GM23338 (cell line): ENCODE measurements at regions not wholly inside any gene's neighbourhood (a gene's known extent, or its start where the extent isn't known, plus 50 kb on each side); places are given as distances from the start of the nearest gene placed in this dataset.

Source experiments
- ATAC-seq: fragments of 200-7000 bp; cut with Tn5 transposase; 3 replicates; pipeline ENCODE4 v1.9.1; 2020
- DNase-seq: peaks from one replicate; pipeline ENCODE4 v3.0.0-alpha.2; 2015; ENCODE audit warnings: low spot score
- H2AFZ ChIP-seq: fragments of 200-600 bp; sonication (generic); 2 replicates; pipeline ENCODE4 v1.8.0; 2016; ENCODE audit warnings: antibody characterized with exemption, mild to moderate bottlenecking, moderate library complexity
- H3F3A ChIP-seq: fragments of 200-600 bp; sonication (generic); replicated peaks from 2 replicates; pipeline ENCODE4 v1.8.0; 2017; ENCODE audit warnings: antibody characterized with exemption, mixed run types, low read depth
- H3K27ac ChIP-seq: fragments of 200-600 bp; sonication (generic); 2 replicates; pipeline ENCODE4 v1.6.1; 2016; ENCODE audit warnings: low read depth
- H3K27me3 ChIP-seq: fragments of 200-600 bp; sonication (generic); 2 replicates; pipeline ENCODE4 v1.8.0; 2016; ENCODE audit warnings: mild to moderate bottlenecking, mixed run types, moderate library complexity; ENCODE audit not compliant: insufficient read depth
- H3K36me3 ChIP-seq: fragments of 200-600 bp; sonication (generic); 2 replicates; pipeline ENCODE4 v1.8.0; 2016; ENCODE audit warnings: mild to moderate bottlenecking; ENCODE audit not compliant: insufficient read depth
- H3K4me1 ChIP-seq: fragments of 200-600 bp; sonication (generic); 2 replicates; pipeline ENCODE4 v1.8.0; 2016; ENCODE audit warnings: mild to moderate bottlenecking, moderate library complexity; ENCODE audit not compliant: insufficient read depth
- H3K4me2 ChIP-seq: fragments of 200-600 bp; sonication (generic); 2 replicates; pipeline ENCODE4 v1.7.1; 2017; ENCODE audit warnings: mixed run types
- H3K4me3 ChIP-seq: fragments of 200-600 bp; sonication (generic); 2 replicates; pipeline ENCODE4 v1.6.1; 2016; ENCODE audit warnings: mixed run types
- H3K79me2 ChIP-seq: fragments of 200-600 bp; sonication (generic); replicated peaks from 2 replicates; pipeline ENCODE4 v1.8.0; 2017; ENCODE audit warnings: mild to moderate bottlenecking; ENCODE audit not compliant: insufficient read depth
- H3K9me2 ChIP-seq: fragments of 200-600 bp; sonication (generic); 2 replicates; pipeline ENCODE4 v1.8.0; 2017; ENCODE audit not compliant: insufficient read depth
- H4K20me1 ChIP-seq: fragments of 200-600 bp; sonication (generic); replicated peaks from 2 replicates; pipeline ENCODE4 v1.8.0; 2017; ENCODE audit warnings: mild to moderate bottlenecking; ENCODE audit not compliant: insufficient read depth
- H3K27ac Mint-ChIP-seq: 2 replicates; pipeline ENCODE4 v1.8.0; 2020; ENCODE audit warnings: inconsistent platforms, mild to moderate bottlenecking, moderate library complexity, mixed read lengths
- H3K27me3 Mint-ChIP-seq: 3 replicates; pipeline ENCODE4 v1.8.0; 2022; ENCODE audit warnings: low read depth, mild to moderate bottlenecking, moderate library complexity, mixed read lengths, inconsistent platforms; ENCODE audit not compliant: insufficient read depth, poor library complexity
- H3K36me3 Mint-ChIP-seq: 3 replicates; pipeline ENCODE4 v1.8.0; 2021; ENCODE audit warnings: low read depth, mild to moderate bottlenecking, inconsistent platforms, moderate library complexity, mixed read lengths
- H3K4me1 Mint-ChIP-seq: 3 replicates; pipeline ENCODE4 v1.8.0; 2020; ENCODE audit warnings: mild to moderate bottlenecking, inconsistent platforms, mixed read lengths
- H3K4me3 Mint-ChIP-seq: 3 replicates; pipeline ENCODE4 v1.8.0; 2021; ENCODE audit warnings: moderate library complexity, mild to moderate bottlenecking, inconsistent platforms, mixed read lengths
- H3K9me3 Mint-ChIP-seq: 3 replicates; pipeline ENCODE4 v1.8.0; 2020; ENCODE audit warnings: moderate library complexity, mild to moderate bottlenecking, inconsistent platforms, mixed read lengths
- CREB1 ChIP-seq: fragments of 250-450 bp; sonication (Bioruptor Pico); IDR thresholded peaks from 2 replicates; pipeline ENCODE4 v1.5.0; 2020; ENCODE audit warnings: low read depth, mild to moderate bottlenecking, moderate library complexity
- EZH2 ChIP-seq: fragments of 200-600 bp; sonication (generic); IDR thresholded peaks from one replicate; pipeline ENCODE4 v1.8.0; 2017; ENCODE audit warnings: antibody characterized with exemption, mild to moderate bottlenecking, low read depth; ENCODE audit not compliant: unreplicated experiment
- EZH2phosphoT487 ChIP-seq: fragments of 200-600 bp; sonication (generic); IDR thresholded peaks from one replicate; pipeline ENCODE4 v1.8.1; 2018; ENCODE audit warnings: antibody characterized with exemption; ENCODE audit not compliant: unreplicated experiment
- JUNB ChIP-seq: IDR thresholded peaks from one replicate; pipeline ENCODE4 v1.6.1; 2016; ENCODE audit warnings: antibody characterized with exemption; ENCODE audit not compliant: unreplicated experiment
- NANOG ChIP-seq: IDR thresholded peaks from 2 replicates; pipeline ENCODE4 v1.6.1; 2016; ENCODE audit warnings: antibody characterized with exemption, borderline replicate concordance
- POLR2AphosphoS5 ChIP-seq: IDR thresholded peaks from 2 replicates; pipeline ENCODE4 v1.6.1; 2016; ENCODE audit warnings: antibody characterized with exemption, low read depth
- STAT1 ChIP-seq: IDR thresholded peaks from one replicate; pipeline ENCODE4 v1.6.1; 2016; ENCODE audit warnings: antibody characterized with exemption; ENCODE audit not compliant: unreplicated experiment
- ZNF114 ChIP-seq: fragments of 250-450 bp; sonication (Bioruptor Pico); IDR thresholded peaks from 2 replicates; pipeline ENCODE4 v1.5.0; 2020; ENCODE audit warnings: mild to moderate bottlenecking, moderate library complexity
- ZNF331 ChIP-seq: fragments of 250-450 bp; sonication (Bioruptor Pico); IDR thresholded peaks from 2 replicates; pipeline ENCODE4 v1.5.0; 2020; ENCODE audit warnings: low read depth, mild to moderate bottlenecking, moderate library complexity
- TF ChIP-seq, protein P1 (sequence below): IDR thresholded peaks from 2 replicates; pipeline ENCODE4 v1.6.1; 2016; ENCODE audit warnings: antibody characterized with exemption
- TF ChIP-seq, protein P2 (sequence below): IDR thresholded peaks from one replicate; pipeline ENCODE4 v1.6.1; 2018; ENCODE audit warnings: antibody characterized with exemption; ENCODE audit not compliant: unreplicated experiment
- TF ChIP-seq, protein P3 (sequence below), 2 experiments: fragments of 200-600 bp in 1 of 2; sonication (generic) in 1 of 2; conservative IDR thresholded peaks; 2 replicates each; pipeline versions ENCODE4 v1.5.1 to v1.6.1; 2016 to 2017; ENCODE audit warnings: antibody characterized with exemption in 2 of 2, low read depth in 2 of 2, mild to moderate bottlenecking in 2 of 2, moderate library complexity in 1 of 2

DNA sequence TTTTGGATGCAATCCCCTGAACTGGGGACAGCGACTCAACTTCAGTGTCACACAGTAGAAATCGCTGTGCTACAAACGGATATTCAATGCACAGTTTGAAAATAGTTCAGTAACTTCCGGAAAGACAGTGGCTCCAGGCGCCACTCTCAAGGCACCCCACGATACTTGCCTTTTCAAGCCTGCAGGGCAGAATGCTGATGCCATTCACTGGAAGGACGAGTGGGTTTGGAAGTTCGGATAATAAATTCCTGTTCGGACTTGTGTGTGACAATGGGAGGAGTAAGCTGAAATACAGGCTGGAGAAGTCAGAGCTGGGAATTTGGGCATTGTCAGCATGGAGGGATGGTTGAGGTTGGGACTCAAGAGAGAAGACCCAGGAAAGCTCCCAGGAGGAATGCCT, 64.3 kb upstream of the HELT start (continued):
- no peak for TF ChIP-seq EZH2phosphoT487
- TF ChIP-seq NANOG = no peak
- TF ChIP-seq EZH2 = no peak
- no peak for TF ChIP-seq JUNB
- TF ChIP-seq CREB1 (CRISPR knock-in tag) = no peak
- no peak for TF ChIP-seq ZNF331 (CRISPR knock-in tag)
- no peak for TF ChIP-seq ZNF114 (CRISPR knock-in tag)
- no peak for TF ChIP-seq STAT1
- TF ChIP-seq, protein P1, sequence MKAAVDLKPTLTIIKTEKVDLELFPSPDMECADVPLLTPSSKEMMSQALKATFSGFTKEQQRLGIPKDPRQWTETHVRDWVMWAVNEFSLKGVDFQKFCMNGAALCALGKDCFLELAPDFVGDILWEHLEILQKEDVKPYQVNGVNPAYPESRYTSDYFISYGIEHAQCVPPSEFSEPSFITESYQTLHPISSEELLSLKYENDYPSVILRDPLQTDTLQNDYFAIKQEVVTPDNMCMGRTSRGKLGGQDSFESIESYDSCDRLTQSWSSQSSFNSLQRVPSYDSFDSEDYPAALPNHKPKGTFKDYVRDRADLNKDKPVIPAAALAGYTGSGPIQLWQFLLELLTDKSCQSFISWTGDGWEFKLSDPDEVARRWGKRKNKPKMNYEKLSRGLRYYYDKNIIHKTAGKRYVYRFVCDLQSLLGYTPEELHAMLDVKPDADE = no peak
- TF ChIP-seq, protein P2, sequence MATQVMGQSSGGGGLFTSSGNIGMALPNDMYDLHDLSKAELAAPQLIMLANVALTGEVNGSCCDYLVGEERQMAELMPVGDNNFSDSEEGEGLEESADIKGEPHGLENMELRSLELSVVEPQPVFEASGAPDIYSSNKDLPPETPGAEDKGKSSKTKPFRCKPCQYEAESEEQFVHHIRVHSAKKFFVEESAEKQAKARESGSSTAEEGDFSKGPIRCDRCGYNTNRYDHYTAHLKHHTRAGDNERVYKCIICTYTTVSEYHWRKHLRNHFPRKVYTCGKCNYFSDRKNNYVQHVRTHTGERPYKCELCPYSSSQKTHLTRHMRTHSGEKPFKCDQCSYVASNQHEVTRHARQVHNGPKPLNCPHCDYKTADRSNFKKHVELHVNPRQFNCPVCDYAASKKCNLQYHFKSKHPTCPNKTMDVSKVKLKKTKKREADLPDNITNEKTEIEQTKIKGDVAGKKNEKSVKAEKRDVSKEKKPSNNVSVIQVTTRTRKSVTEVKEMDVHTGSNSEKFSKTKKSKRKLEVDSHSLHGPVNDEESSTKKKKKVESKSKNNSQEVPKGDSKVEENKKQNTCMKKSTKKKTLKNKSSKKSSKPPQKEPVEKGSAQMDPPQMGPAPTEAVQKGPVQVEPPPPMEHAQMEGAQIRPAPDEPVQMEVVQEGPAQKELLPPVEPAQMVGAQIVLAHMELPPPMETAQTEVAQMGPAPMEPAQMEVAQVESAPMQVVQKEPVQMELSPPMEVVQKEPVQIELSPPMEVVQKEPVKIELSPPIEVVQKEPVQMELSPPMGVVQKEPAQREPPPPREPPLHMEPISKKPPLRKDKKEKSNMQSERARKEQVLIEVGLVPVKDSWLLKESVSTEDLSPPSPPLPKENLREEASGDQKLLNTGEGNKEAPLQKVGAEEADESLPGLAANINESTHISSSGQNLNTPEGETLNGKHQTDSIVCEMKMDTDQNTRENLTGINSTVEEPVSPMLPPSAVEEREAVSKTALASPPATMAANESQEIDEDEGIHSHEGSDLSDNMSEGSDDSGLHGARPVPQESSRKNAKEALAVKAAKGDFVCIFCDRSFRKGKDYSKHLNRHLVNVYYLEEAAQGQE = no peak
- TF ChIP-seq, protein P3, sequence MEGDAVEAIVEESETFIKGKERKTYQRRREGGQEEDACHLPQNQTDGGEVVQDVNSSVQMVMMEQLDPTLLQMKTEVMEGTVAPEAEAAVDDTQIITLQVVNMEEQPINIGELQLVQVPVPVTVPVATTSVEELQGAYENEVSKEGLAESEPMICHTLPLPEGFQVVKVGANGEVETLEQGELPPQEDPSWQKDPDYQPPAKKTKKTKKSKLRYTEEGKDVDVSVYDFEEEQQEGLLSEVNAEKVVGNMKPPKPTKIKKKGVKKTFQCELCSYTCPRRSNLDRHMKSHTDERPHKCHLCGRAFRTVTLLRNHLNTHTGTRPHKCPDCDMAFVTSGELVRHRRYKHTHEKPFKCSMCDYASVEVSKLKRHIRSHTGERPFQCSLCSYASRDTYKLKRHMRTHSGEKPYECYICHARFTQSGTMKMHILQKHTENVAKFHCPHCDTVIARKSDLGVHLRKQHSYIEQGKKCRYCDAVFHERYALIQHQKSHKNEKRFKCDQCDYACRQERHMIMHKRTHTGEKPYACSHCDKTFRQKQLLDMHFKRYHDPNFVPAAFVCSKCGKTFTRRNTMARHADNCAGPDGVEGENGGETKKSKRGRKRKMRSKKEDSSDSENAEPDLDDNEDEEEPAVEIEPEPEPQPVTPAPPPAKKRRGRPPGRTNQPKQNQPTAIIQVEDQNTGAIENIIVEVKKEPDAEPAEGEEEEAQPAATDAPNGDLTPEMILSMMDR (conservative IDR thresholded peaks at IDR 0.05; ENCODE audit: low read depth in 2 of 2) = no peak

DNA sequence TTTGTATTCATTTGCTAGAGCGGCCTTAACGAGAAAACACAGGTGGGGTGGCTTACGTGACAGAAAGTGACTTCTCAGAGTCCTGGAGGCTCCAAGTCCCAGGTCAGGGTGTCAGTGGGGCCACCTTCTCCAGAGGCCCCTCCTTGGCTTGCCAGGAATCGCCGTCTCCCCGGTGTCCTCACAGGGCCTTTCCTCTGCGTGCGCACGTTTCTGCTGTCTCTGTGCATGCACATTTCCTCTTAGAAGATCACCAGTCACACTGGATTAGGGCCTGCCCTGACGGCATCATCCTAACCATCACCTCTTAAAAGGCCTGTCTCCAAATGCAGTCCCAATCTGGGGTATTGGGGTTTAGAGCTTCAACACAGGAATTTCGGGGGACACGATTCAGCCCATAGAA, 63.8 kb upstream of the HELT start:
- 0 out of 2 replicates have a peak, but pooled peaks cover 3% of the 10 kb centered on the region for H3K9me2 ChIP-seq
- no peak for DNase-seq
- no peaks in the 10 kb centered on the region for H3K79me2 ChIP-seq
- no peaks in the 10 kb centered on the region for H3K36me3 ChIP-seq
- H2AFZ ChIP-seq = no peak overlapping the region
- no peak for ATAC-seq
- no peaks in the 10 kb centered on the region for H3F3A ChIP-seq
- no peak overlapping the region for H3K4me3 Mint-ChIP-seq
- no peaks in the 10 kb centered on the region for H3K9me3 Mint-ChIP-seq
- H3K4me2 ChIP-seq = no peak overlapping the region
- no peaks in the 10 kb centered on the region for H3K4me1 Mint-ChIP-seq
- peaks cover 6% of the 10 kb centered on the region for H3K27me3 Mint-ChIP-seq
- no peak overlapping the region for H3K27ac Mint-ChIP-seq
- no peaks in the 10 kb centered on the region for H3K36me3 Mint-ChIP-seq
- no peaks in the 10 kb centered on the region for H4K20me1 ChIP-seq
- H3K27ac ChIP-seq = no peak overlapping the region
- no peaks in the 10 kb centered on the region for H3K4me1 ChIP-seq
- no peaks in the 10 kb centered on the region for H3K27me3 ChIP-seq
- H3K4me3 ChIP-seq = no peak overlapping the region
- TF ChIP-seq POLR2AphosphoS5 (no peak), NANOG (no peak), JUNB (no peak), CREB1 (CRISPR knock-in tag) (no peak)
- TF ChIP-seq, protein P1 = no peak
- TF ChIP-seq, protein P3 (conservative IDR thresholded peaks at IDR 0.05; ENCODE audit: low read depth in 2 of 2) = no peak
